ENCODE measurements at regions not wholly inside any gene's neighbourhood (a gene's known extent, or its start where the extent isn't known, plus 50 kb on each side); places are given as distances from the start of the nearest gene placed in this dataset.

DNA sequence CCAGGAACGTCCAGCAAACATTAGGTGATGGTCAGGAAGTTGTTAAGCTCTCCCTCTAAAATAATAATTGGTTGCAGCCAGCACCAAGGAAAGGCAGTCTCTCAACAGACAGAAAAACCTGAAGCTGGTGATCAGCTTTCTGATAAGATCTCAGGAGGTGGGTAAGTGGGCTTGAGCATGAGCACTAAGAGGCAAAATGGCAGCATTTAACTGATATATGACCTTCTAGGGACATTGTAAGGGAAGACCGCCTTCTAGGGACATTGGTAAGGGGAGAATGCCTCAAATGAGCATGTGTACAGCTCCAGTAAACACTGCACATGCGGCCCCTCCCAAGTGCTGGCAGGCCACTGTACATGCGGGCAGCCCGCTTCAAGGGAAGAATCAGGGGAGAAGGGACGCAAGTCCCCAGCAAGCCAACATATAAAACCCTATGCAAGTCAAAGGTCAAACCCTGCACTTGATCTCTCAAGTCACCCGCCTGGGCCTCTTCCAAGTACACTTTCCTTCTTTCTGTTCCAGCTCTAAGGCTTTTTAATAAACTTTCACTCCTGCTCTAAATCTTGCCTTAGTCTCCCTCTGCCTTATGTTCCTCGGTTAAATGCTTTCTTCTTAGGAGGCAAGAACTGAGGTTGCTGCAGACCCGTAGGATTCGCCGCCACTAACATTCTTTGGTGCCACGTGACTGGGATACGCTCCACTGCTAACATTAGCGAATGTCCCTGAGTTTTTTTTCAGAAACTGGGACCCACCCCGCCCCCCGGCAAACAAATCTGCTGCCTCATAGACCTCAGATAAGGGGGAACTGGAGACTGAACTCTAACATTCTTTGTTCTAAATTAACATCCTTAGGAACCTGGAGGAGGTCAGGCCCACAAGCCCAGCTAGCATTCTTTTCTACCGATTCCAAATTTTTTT is 463.8 kb downstream of the LPIN1 start:
- TF ChIP-seq POLR2AphosphoS5 (IDR thresholded peaks at IDR 0.05; ENCODE audit: insufficient read depth in 1 of 2, low read depth in 1 of 2) (no peak), POLR2A (IDR thresholded peaks at IDR 0.05) (no peak)
- TF ChIP-seq, protein P1, sequence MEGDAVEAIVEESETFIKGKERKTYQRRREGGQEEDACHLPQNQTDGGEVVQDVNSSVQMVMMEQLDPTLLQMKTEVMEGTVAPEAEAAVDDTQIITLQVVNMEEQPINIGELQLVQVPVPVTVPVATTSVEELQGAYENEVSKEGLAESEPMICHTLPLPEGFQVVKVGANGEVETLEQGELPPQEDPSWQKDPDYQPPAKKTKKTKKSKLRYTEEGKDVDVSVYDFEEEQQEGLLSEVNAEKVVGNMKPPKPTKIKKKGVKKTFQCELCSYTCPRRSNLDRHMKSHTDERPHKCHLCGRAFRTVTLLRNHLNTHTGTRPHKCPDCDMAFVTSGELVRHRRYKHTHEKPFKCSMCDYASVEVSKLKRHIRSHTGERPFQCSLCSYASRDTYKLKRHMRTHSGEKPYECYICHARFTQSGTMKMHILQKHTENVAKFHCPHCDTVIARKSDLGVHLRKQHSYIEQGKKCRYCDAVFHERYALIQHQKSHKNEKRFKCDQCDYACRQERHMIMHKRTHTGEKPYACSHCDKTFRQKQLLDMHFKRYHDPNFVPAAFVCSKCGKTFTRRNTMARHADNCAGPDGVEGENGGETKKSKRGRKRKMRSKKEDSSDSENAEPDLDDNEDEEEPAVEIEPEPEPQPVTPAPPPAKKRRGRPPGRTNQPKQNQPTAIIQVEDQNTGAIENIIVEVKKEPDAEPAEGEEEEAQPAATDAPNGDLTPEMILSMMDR (IDR thresholded peaks at IDR 0.05), result no peak
- Histone ChIP-seq H3K4me3 (no peak overlapping the region), H3K36me3 (no peaks in the 10 kb centered on the region), H3K9me3 (no peaks in the 10 kb centered on the region), H3K27me3 (no peaks in the 10 kb centered on the region), H3K27ac (no peak overlapping the region), H3K4me1 (no peaks in the 10 kb centered on the region)
- intact Hi-C loops (cut with DNase I), result no loop called here
- DNase-seq (ENCODE audit: extremely low spot score in 2 of 2), result no peak

DNA sequence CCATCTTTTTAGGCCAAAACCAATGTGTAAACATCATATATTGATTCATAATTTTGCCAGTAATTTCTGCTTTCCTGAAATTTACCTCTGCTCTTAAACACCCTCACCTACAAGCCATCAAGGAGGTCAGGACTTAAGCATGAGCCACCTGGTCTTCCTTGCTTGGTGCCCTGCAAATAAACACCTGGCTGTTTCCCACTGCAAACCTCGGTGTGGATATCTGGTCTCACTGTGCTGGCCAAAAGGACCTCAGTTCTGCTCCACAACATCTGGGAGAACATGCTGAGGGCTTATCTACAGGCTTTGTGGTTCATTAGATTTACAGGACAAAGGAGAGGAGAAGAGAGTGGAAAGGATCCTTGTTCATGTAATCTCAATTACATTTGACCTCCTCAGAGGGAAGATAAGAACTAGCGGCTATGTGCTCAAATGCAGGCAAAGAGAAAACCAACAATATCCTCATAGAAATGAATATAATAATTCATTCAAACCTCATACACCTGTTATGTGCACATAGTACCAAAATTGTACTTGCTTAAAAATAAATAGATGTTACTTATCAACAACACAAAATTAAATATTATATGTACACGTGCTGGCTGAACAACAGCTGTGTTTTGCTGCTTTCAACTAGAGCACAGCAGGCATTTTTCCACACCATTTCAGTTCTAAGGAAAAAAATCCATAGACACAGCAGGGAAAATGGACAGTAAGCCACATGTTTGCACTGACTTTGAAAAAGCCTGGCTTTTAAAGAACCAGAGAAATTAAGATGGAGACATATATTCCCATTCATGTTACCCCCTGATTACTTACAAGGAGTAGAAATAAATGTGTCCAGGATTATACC is 465.1 kb downstream of the LPIN1 start:
- Histone ChIP-seq H3K27ac (no peak overlapping the region), H3K36me3 (no peaks in the 10 kb centered on the region), H3K4me3 (no peak overlapping the region), H3K4me1 (no peaks in the 10 kb centered on the region), H3K9me3 (no peaks in the 10 kb centered on the region), H3K27me3 (no peaks in the 10 kb centered on the region)
- TF ChIP-seq, protein P1 (IDR thresholded peaks at IDR 0.05), result no peak
- TF ChIP-seq POLR2A (IDR thresholded peaks at IDR 0.05) (no peak), POLR2AphosphoS5 (IDR thresholded peaks at IDR 0.05; ENCODE audit: insufficient read depth in 1 of 2, low read depth in 1 of 2) (no peak)
- DNase-seq (ENCODE audit: extremely low spot score in 2 of 2), result no peak
- intact Hi-C loops (cut with DNase I), result no loop called here

DNA sequence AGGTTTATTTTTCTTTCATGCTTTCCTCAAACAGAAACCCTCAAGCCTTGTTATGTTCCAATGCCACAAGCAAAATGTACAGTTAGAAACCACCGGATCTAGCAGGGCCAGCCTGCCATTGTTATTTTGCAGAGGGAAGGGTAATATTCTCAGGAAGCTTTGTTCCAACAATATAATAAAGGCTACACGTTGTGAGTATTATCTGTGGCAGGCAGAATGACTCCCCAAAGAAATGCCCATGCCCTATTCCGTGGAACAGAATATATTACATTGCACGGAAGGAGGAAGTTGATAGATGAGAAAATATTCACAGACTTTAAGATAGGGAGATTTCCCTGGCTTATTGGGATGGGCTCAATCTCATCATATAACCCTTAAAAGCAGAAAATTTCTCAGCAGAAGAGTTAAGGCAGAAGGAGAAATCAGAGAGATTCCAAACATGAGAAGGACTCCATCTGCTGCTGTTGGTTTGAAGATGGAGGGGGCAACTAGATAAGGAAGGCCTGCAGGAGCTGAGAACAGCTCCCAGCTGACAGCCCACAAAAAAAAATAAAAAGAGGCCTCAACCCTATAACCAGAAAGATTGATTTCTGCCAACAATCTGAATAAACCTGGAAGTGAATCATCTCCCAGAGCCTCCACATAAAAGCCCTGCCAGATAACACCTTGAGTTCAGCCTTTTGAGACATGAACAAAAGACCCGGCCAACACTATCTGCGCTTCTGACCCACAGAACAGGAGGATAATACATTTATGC is 466.6 kb downstream of the LPIN1 start:
- Histone ChIP-seq H3K27me3 (no peaks in the 10 kb centered on the region), H3K36me3 (no peaks in the 10 kb centered on the region), H3K4me1 (no peaks in the 10 kb centered on the region), H3K4me3 (no peak overlapping the region), H3K27ac (no peak overlapping the region), H3K9me3 (no peaks in the 10 kb centered on the region)
- DNase-seq (ENCODE audit: extremely low spot score in 2 of 2), result no peak
- no peak for TF ChIP-seq POLR2AphosphoS5 (IDR thresholded peaks at IDR 0.05; ENCODE audit: insufficient read depth in 1 of 2, low read depth in 1 of 2)
- TF ChIP-seq, protein P1 (IDR thresholded peaks at IDR 0.05), result no peak
- no peak for TF ChIP-seq POLR2A (IDR thresholded peaks at IDR 0.05)
- intact Hi-C loops (cut with DNase I), result no loop called here

DNA sequence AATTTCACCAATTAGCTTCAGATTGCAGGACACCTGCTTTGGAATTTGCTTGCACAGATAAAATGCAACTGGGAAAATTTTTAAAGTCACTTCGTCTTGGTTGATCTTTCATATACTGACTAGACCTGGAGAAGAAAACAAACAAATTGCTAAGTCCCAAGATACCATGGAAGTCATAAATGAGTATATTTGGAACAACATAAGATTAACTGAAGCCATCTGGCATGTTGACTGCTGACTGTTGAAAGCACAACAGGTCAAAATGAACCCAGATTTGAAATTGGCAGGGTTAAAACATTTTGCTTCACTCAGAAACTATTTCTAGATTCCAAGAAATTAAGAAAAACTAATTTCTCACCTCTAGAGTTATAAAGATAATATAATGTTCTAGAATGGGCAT is 470.7 kb downstream of the LPIN1 start:
- DNase-seq (ENCODE audit: extremely low spot score in 2 of 2), result no peak
- intact Hi-C loops (cut with DNase I), result no loop called here
- H3K9me3 ChIP-seq, result no peaks in the 10 kb centered on the region
- TF ChIP-seq POLR2AphosphoS5 (IDR thresholded peaks at IDR 0.05; ENCODE audit: insufficient read depth in 1 of 2, low read depth in 1 of 2), result no peak
- TF ChIP-seq, protein P1 (IDR thresholded peaks at IDR 0.05), result no peak
- TF ChIP-seq POLR2A (IDR thresholded peaks at IDR 0.05), result no peak
- no peaks in the 10 kb centered on the region for H3K4me1 ChIP-seq
- H3K27me3 ChIP-seq, result no peaks in the 10 kb centered on the region
- no peaks in the 10 kb centered on the region for H3K36me3 ChIP-seq
- no peak overlapping the region for H3K4me3 ChIP-seq
- H3K27ac ChIP-seq, result no peak overlapping the region
